Loucy (cell line): ENCODE measurements at regions not wholly inside any gene's neighbourhood (a gene's known extent, or its start where the extent isn't known, plus 50 kb on each side); places are given as distances from the start of the nearest gene placed in this dataset.

Experiments used
- H2AFZ ChIP-seq: fragments of 200-600 bp; sonication (generic); 2 replicates; pipeline ENCODE4 v1.6.0; 2016; ENCODE audit warnings: antibody characterized with exemption, mild to moderate bottlenecking, low read length, moderate library complexity
- H3F3A ChIP-seq: fragments of 200-600 bp; 2 replicates; pipeline ENCODE4 v1.6.0; 2016; ENCODE audit warnings: antibody characterized with exemption, low read depth, mild to moderate bottlenecking
- H3K27me3 ChIP-seq: fragments of 200-600 bp; sonication (generic); 2 replicates; pipeline ENCODE4 v1.6.1; 2014; ENCODE audit warnings: low read length, mild to moderate bottlenecking; ENCODE audit not compliant: insufficient read depth, poor library complexity, severe bottlenecking
- H3K36me3 ChIP-seq: fragments of 200-600 bp; sonication (generic); 2 replicates; pipeline ENCODE4 v1.6.1; 2016; ENCODE audit warnings: low read length; ENCODE audit not compliant: insufficient read depth
- H3K4me1 ChIP-seq: fragments of 200-600 bp; sonication (generic); 2 replicates; pipeline ENCODE4 v1.5.1; 2014; ENCODE audit warnings: low read length, mild to moderate bottlenecking; ENCODE audit not compliant: insufficient read depth, poor library complexity, severe bottlenecking
- H3K4me2 ChIP-seq: fragments of 200-600 bp; sonication (generic); 2 replicates; pipeline ENCODE4 v1.6.0; 2014; ENCODE audit warnings: antibody characterized with exemption, low read length, low read depth, mild to moderate bottlenecking; ENCODE audit not compliant: poor library complexity, severe bottlenecking
- H3K4me3 ChIP-seq: fragments of 200-600 bp; sonication (generic); 2 replicates; pipeline ENCODE4 v1.5.1; 2014; ENCODE audit warnings: low read length, mild to moderate bottlenecking, mixed read lengths; ENCODE audit not compliant: poor library complexity, severe bottlenecking
- H3K79me2 ChIP-seq: fragments of 200-600 bp; sonication (generic); 2 replicates; pipeline ENCODE4 v1.6.1; 2014; ENCODE audit warnings: low read length; ENCODE audit not compliant: insufficient read depth
- H3K9ac ChIP-seq: fragments of 200-600 bp; sonication (generic); 2 replicates; pipeline ENCODE4 v1.6.0; 2014; ENCODE audit warnings: mild to moderate bottlenecking, low read depth, low read length, moderate library complexity; ENCODE audit not compliant: poor library complexity, severe bottlenecking
- H3K9me2 ChIP-seq: fragments of 200-600 bp; sonication (generic); replicated peaks from 2 replicates; pipeline ENCODE4 v1.6.1; 2016; ENCODE audit warnings: low read depth, low read length, mixed read lengths
- H3K9me3 ChIP-seq: fragments of 200-600 bp; sonication (generic); 2 replicates; pipeline ENCODE4 v1.6.1; 2014; ENCODE audit warnings: mild to moderate bottlenecking, antibody characterized with exemption, low read length, low read depth; ENCODE audit not compliant: insufficient read depth
- H4K20me1 ChIP-seq: fragments of 200-600 bp; sonication (generic); 2 replicates; pipeline ENCODE4 v1.6.0; 2014; ENCODE audit warnings: antibody characterized with exemption, low read length, mild to moderate bottlenecking; ENCODE audit not compliant: insufficient read depth, poor library complexity, severe bottlenecking
- CTCF ChIP-seq: fragments of 200-600 bp; sonication (generic); conservative IDR thresholded peaks from 2 replicates; pipeline ENCODE4 v1.5.1; 2014; ENCODE audit warnings: mild to moderate bottlenecking, antibody characterized with exemption, low read length
- EZH2phosphoT487 ChIP-seq: fragments of 200-600 bp; IDR thresholded peaks from 2 replicates; pipeline ENCODE4 v1.6.1; 2018; ENCODE audit warnings: antibody characterized with exemption, mild to moderate bottlenecking, moderate library complexity, borderline replicate concordance

- TF ChIP-seq EZH2phosphoT487, result no peak
- TF ChIP-seq CTCF, result no peak
- Histone ChIP-seq H3K9me3 (no peaks in the 10 kb centered on the region), H3K79me2 (no peaks in the 10 kb centered on the region), H3K27me3 (no peaks in the 10 kb centered on the region), H4K20me1 (no peaks in the 10 kb centered on the region), H3K4me2 (no peak overlapping the region), H3F3A (no peaks in the 10 kb centered on the region), H2AFZ (no peak overlapping the region), H3K9ac (no peak overlapping the region), H3K9me2 (no peaks in the 10 kb centered on the region), H3K4me3 (no peak overlapping the region), H3K4me1 (no peaks in the 10 kb centered on the region), H3K36me3 (no peaks in the 10 kb centered on the region)
These were observed 261.6 kb downstream of the PAX3 start for GRCh38 chr2:222037211-222037610.

GRCh38 chr2:222034058-222034457, 264.7 kb downstream of the PAX3 start:
- no peak overlapping the region for H3K9ac ChIP-seq
- H3K9me3 ChIP-seq, result no peaks in the 10 kb centered on the region
- H3K4me1 ChIP-seq, result no peaks in the 10 kb centered on the region
- H4K20me1 ChIP-seq, result no peaks in the 10 kb centered on the region
- no peaks in the 10 kb centered on the region for H3K79me2 ChIP-seq
- no peak overlapping the region for H2AFZ ChIP-seq
- no peaks in the 10 kb centered on the region for H3K36me3 ChIP-seq
- H3F3A ChIP-seq, result no peaks in the 10 kb centered on the region
- no peak overlapping the region for H3K4me2 ChIP-seq
- no peak overlapping the region for H3K4me3 ChIP-seq
- TF ChIP-seq EZH2phosphoT487 (no peak), CTCF (no peak)
- no peaks in the 10 kb centered on the region for H3K27me3 ChIP-seq
- H3K9me2 ChIP-seq, result no peaks in the 10 kb centered on the region

GRCh38 chr2:222033541-222033940, 265.3 kb downstream of the PAX3 start:
- no peak for TF ChIP-seq EZH2phosphoT487
- no peak for TF ChIP-seq CTCF

More at GRCh38 chr2:222033541-222033940, 265.3 kb downstream of the PAX3 start:
- no peaks in the 10 kb centered on the region for H3K4me1 ChIP-seq
- H2AFZ ChIP-seq, result no peak overlapping the region
- H3K27me3 ChIP-seq, result no peaks in the 10 kb centered on the region
- H3K4me2 ChIP-seq, result no peak overlapping the region
- H3K4me3 ChIP-seq, result no peak overlapping the region
- no peak overlapping the region for H3K9ac ChIP-seq
- no peaks in the 10 kb centered on the region for H3K79me2 ChIP-seq
- no peaks in the 10 kb centered on the region for H4K20me1 ChIP-seq
- no peaks in the 10 kb centered on the region for H3K9me2 ChIP-seq
- H3K36me3 ChIP-seq, result no peaks in the 10 kb centered on the region
- no peaks in the 10 kb centered on the region for H3K9me3 ChIP-seq
- H3F3A ChIP-seq, result no peaks in the 10 kb centered on the region
